ENCODE measurements at regions not wholly inside any gene's neighbourhood (a gene's known extent, or its start where the extent isn't known, plus 50 kb on each side); places are given as distances from the start of the nearest gene placed in this dataset.

DNA sequence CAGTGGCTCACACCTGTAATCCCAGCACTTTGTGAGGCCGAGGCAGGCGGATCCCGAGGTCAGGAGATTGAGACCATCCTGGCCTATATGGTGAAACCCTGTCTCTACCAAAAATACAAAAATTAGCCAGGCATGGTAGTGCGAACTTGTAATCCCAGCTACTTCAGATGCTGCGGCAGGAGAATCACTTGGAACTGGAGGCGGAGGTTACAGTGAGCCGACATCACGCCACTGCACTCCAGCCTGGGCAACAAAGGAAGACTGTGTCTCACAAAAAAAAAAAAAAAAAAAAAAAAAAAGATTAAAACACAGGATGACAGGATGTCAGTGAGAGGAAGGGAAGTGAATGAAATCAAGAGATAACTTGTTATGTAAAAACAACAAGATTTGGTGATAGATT is 1158.5 kb downstream of the PCDH9 start:
- intact Hi-C loops (cut with DNase I): no loop called here
- H3K9me3 ChIP-seq: no peaks in the 10 kb centered on the region
- DNase-seq (no peak), FAIRE-seq (no peak), ATAC-seq (no peak)
- H3K27ac ChIP-seq: no peak overlapping the region
- WGBS, 2 donors: 80 to 88% methylated on average over 8 of the region's 8 CpGs
- no peaks in the 10 kb centered on the region for H3K27me3 ChIP-seq
- H3K4me1 ChIP-seq: no peaks in the 10 kb centered on the region
- no peaks in the 10 kb centered on the region for H3K36me3 ChIP-seq
- H3K4me3 ChIP-seq: no peak overlapping the region
- TF ChIP-seq, protein P1, sequence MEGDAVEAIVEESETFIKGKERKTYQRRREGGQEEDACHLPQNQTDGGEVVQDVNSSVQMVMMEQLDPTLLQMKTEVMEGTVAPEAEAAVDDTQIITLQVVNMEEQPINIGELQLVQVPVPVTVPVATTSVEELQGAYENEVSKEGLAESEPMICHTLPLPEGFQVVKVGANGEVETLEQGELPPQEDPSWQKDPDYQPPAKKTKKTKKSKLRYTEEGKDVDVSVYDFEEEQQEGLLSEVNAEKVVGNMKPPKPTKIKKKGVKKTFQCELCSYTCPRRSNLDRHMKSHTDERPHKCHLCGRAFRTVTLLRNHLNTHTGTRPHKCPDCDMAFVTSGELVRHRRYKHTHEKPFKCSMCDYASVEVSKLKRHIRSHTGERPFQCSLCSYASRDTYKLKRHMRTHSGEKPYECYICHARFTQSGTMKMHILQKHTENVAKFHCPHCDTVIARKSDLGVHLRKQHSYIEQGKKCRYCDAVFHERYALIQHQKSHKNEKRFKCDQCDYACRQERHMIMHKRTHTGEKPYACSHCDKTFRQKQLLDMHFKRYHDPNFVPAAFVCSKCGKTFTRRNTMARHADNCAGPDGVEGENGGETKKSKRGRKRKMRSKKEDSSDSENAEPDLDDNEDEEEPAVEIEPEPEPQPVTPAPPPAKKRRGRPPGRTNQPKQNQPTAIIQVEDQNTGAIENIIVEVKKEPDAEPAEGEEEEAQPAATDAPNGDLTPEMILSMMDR (IDR thresholded peaks at IDR 0.05): no peak

DNA sequence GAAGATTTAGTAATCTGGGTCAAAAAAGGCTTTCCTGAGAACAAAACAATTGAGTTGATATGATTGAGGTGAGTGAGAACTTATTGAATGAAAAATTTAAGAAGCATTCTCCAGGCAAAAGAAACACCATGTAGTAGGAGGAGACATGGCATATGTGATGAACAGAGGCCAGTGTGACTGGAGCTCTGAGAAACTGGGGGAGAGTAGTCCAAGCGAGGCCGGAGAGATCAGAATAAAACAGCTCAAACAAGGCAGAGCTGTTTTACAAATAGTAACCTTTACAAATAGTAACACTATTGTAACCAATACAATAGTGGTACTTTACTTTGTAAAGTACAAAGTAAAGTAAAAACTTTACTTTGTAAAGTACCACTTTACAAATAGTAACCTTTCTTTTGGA is 1159.1 kb downstream of the PCDH9 start:
- intact Hi-C loops (cut with DNase I): no loop called here
- TF ChIP-seq, protein P1 (IDR thresholded peaks at IDR 0.05): no peak
- no peaks in the 10 kb centered on the region for H3K36me3 ChIP-seq
- ATAC-seq: no peak
- WGBS, 2 donors: 65 to 79% methylated on average over 2 of the region's 2 CpGs
- H3K27ac ChIP-seq: no peak overlapping the region
- H3K9me3 ChIP-seq: no peaks in the 10 kb centered on the region
- no peak for DNase-seq
- H3K4me3 ChIP-seq: no peak overlapping the region
- no peaks in the 10 kb centered on the region for H3K27me3 ChIP-seq
- H3K4me1 ChIP-seq: no peaks in the 10 kb centered on the region
- no peak for FAIRE-seq

DNA sequence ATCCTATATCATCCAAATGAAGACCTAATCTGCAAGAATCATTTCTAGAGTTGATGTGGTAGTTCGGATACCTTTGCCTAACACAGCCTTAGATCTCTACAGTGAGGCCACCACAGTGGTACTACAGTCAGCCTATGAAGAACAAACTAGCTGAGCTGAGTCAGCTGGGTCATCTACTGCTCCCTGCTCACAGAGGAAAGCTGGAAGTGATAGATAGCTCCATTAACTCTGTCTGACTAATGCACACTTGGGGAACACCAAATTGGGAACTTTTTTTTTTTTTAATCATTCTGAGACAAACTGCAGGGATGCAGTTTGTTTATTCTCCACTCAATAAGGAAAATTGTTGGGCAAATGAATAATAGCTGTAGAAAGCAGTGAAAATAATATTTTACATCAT is 1160.6 kb downstream of the PCDH9 start:
- 48 to 67% methylated on average over 1 of the region's 1 CpG for WGBS, 2 donors
- intact Hi-C loops (cut with DNase I): no loop called here
- TF ChIP-seq, protein P1 (IDR thresholded peaks at IDR 0.05): no peak
- no peak overlapping the region for H3K27ac ChIP-seq
- ATAC-seq (no peak), DNase-seq (no peak), FAIRE-seq (no peak)
- H3K9me3 ChIP-seq: no peaks in the 10 kb centered on the region
- no peaks in the 10 kb centered on the region for H3K27me3 ChIP-seq
- no peaks in the 10 kb centered on the region for H3K4me1 ChIP-seq
- no peaks in the 10 kb centered on the region for H3K36me3 ChIP-seq
- H3K4me3 ChIP-seq: no peak overlapping the region

DNA sequence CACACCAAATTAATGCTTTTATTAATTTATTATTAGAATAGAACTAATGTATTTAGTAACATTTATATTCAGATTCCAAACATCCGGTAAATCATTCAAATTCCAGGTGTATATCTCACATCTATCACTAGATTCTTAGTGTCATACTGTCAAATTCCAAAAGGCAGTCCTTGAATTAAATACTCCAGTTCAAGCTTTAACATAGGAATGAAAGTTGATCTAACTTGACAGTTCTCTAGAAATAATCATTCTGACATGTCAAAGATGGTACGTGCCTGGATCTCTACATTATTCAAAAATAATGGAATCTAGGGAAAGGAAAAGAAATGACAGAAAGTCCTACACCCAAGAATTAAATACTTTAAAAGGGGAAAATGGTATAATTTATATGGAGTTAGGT is 1161.5 kb downstream of the PCDH9 start:
- H3K27ac ChIP-seq: no peak overlapping the region
- no peaks in the 10 kb centered on the region for H3K27me3 ChIP-seq
- H3K9me3 ChIP-seq: no peaks in the 10 kb centered on the region
- no peaks in the 10 kb centered on the region for H3K36me3 ChIP-seq
- TF ChIP-seq, protein P1 (IDR thresholded peaks at IDR 0.05): no peak
- WGBS, 2 donors: 44 to 55% methylated on average over 2 of the region's 2 CpGs
- FAIRE-seq: no peak
- intact Hi-C loops (cut with DNase I): no loop called here
- no peak for ATAC-seq
- no peaks in the 10 kb centered on the region for H3K4me1 ChIP-seq
- DNase-seq: no peak
- no peak overlapping the region for H3K4me3 ChIP-seq

DNA sequence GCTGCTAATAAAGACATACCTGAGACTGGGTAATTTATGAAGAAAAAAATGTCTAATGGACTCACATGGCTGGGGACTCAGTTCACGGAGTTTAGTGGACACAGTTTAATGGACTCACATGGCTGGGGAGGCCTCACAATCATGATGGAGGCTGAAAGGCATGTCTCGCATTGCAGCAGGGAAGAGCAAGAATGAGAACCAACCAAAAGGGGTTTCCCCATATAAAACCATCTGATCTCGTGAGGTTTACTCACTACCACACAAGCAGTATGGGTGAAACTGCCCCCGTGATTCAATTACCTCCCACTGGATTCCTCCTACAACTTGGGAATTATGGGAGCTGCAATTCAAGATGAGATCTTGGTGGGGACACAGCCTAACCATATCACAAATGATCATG is 1181.2 kb downstream of the PCDH9 start:
- intact Hi-C loops (cut with DNase I): no loop called here
- H3K4me3 ChIP-seq: no peak overlapping the region
- no peaks in the 10 kb centered on the region for H3K36me3 ChIP-seq
- H3K4me1 ChIP-seq: no peaks in the 10 kb centered on the region
- WGBS, 2 donors: 70 to 85% methylated on average over 4 of the region's 4 CpGs
- ATAC-seq (no peak), DNase-seq (no peak), FAIRE-seq (no peak)
- H3K27ac ChIP-seq: no peak overlapping the region
- H3K27me3 ChIP-seq: no peaks in the 10 kb centered on the region
- TF ChIP-seq, protein P1 (IDR thresholded peaks at IDR 0.05): no peak
- H3K9me3 ChIP-seq: no peaks in the 10 kb centered on the region

All from pancreas (tissue), 10 donors.